Heart left ventricle (tissue), 13 donors: ENCODE measurements at regions not wholly inside any gene's neighbourhood (a gene's known extent, or its start where the extent isn't known, plus 50 kb on each side); places are given as distances from the start of the nearest gene placed in this dataset.

ENCODE experiments used
- POLR2A ChIP-seq, 2 donors: fragments of 450-650 bp; IDR thresholded peaks; one replicate each; pipeline ENCODE4 v1.6.1; 2017; ENCODE audit warnings: antibody characterized with exemption in 2 of 2, mild to moderate bottlenecking in 2 of 2, moderate library complexity in 2 of 2
- TF ChIP-seq, protein P1 (sequence below), 12 donors: fragments of 200-600 bp; sonication (generic) in 4 of 12; IDR thresholded peaks; one replicate each; pipeline versions ENCODE4 v1.5.0 to v1.8.0; 2018 to 2022; ENCODE audit warnings: antibody characterized with exemption in 12 of 12, mild to moderate bottlenecking in 5 of 12
- donor health status: ischemic (EF 13 %, LVEDD 7.1; RV severe dilation, severe dysfunction).
- donor health status: DM: no; HTN: yes; CAD: no.
- donor health status: DM: no; HTN: no; CAD: no.
- donor health status: ischemic (EF 25% LVEDD 6.9; RV normal size, moderate dysfunction).
- donor health status: ischemic (EF 25% LVEDD 5.7; RV mildly dilated, moderate dysfunction).
- donor health status: ischemic (EF 35%, LVEDD 5.7; RV mildly dilated, moderate dysfunction).
- donor health status: nonischemic (EF 11% LVEDD 7.7; RV severe dilation, severe dysfunction).
- donor health status: DM: yes; HTN: yes; CAD: no.
- donor health status: PGD.
- donor health status: ischemic (EF 29% LVEDD 5.4; RV normal size, mild dysfunction).
- donor health status: nonischemic (EF 23%, LVEDD 6.1; RV moderate dilation, normal function).

DNA sequence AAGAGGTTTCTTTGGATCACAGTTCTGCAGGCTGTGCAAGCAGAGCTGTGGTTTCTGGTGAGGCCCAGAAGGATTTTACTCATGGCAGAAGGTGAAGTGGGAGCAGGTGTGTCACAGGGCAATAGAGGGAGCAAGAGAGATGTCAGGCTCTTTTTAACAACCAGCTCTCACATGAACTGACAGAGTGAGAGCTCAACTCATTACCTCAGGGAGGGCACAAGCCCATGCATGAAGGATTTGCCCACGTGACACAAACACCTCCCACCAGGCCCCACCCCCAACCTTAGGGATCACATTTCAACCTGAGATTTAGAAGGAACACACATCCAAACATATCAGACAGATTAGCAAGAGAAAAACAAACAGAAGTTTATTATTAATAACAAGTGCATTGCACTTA is 470.4 kb downstream of the GALC start:
- TF ChIP-seq, protein P1, sequence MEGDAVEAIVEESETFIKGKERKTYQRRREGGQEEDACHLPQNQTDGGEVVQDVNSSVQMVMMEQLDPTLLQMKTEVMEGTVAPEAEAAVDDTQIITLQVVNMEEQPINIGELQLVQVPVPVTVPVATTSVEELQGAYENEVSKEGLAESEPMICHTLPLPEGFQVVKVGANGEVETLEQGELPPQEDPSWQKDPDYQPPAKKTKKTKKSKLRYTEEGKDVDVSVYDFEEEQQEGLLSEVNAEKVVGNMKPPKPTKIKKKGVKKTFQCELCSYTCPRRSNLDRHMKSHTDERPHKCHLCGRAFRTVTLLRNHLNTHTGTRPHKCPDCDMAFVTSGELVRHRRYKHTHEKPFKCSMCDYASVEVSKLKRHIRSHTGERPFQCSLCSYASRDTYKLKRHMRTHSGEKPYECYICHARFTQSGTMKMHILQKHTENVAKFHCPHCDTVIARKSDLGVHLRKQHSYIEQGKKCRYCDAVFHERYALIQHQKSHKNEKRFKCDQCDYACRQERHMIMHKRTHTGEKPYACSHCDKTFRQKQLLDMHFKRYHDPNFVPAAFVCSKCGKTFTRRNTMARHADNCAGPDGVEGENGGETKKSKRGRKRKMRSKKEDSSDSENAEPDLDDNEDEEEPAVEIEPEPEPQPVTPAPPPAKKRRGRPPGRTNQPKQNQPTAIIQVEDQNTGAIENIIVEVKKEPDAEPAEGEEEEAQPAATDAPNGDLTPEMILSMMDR (IDR thresholded peaks at IDR 0.05) = no peak
- TF ChIP-seq POLR2A (IDR thresholded peaks at IDR 0.05) = no peak
